HEK293 (cell line): ENCODE measurements at regions not wholly inside any gene's neighbourhood (a gene's known extent, or its start where the extent isn't known, plus 50 kb on each side); places are given as distances from the start of the nearest gene placed in this dataset.
"Not testable (repeated sequence)": the region's sequence is repeated elsewhere in the genome, so short reads cannot be mapped to it uniquely, and the experiment has no call there.

Experiments used
- CTCF ChIA-PET: fragments of 350-600 bp; formaldehyde crosslinking; extraction: SDS; loops from one replicate; lab custom pipeline; 2021; ENCODE audit warnings: antibody characterized with exemption; lab: Yijun Ruan, JAX
- POLR2A ChIA-PET: fragments of 300-600 bp; formaldehyde crosslinking; extraction: SDS; loops from one replicate; lab custom pipeline; 2020; ENCODE audit warnings: antibody characterized with exemption, inconsistent platforms; lab: Yijun Ruan, JAX
- H3K27ac ChIP-seq: fragments of 200-500 bp; sonication (Bioruptor generic); 2 replicates; pipeline ENCODE4 v1.5.1; 2014; ENCODE audit warnings: low read depth, low read length, control low read depth, inconsistent platforms; ENCODE audit errors: extremely low read depth
- H3K36me3 ChIP-seq, 2 experiments: fragments of 200-500 bp in 1 of 2; sonication (Bioruptor generic) in 1 of 2; 1 replicate in 1 of 2; 2 replicates in 1 of 2; pipeline ENCODE4 v1.5.1; 2014 to 2017; ENCODE audit warnings: inconsistent platforms in 2 of 2, low read length in 2 of 2; ENCODE audit not compliant: control insufficient read depth in 2 of 2, insufficient read depth in 1 of 2
- H3K4me1 ChIP-seq: fragments of 200-500 bp; sonication (Bioruptor generic); 2 replicates; pipeline ENCODE4 v1.5.1; 2014; ENCODE audit warnings: mild to moderate bottlenecking, low read length, inconsistent platforms; ENCODE audit not compliant: control insufficient read depth, insufficient read depth
- H3K4me3 ChIP-seq: 2 replicates; pipeline ENCODE4 v1.5.1; 2011; ENCODE audit warnings: low read depth, mild to moderate bottlenecking, control low read depth, low read length, moderate library complexity
- H3K9me3 ChIP-seq: fragments of 200-500 bp; sonication (Bioruptor generic); 2 replicates; pipeline ENCODE4 v1.5.1; 2014; ENCODE audit warnings: low read depth, low read length, inconsistent platforms; ENCODE audit not compliant: control insufficient read depth, insufficient read depth
- GLI4 ChIP-seq: fragments of 450-650 bp; formaldehyde crosslinking; IDR thresholded peaks from 2 replicates; pipeline ENCODE4 v1.5.1; 2016; ENCODE audit warnings: missing biosample characterization, missing genetic modification characterization
- PATZ1 ChIP-seq: fragments of 450-650 bp; formaldehyde crosslinking; IDR thresholded peaks from 2 replicates; pipeline ENCODE4 v1.5.1; 2016; ENCODE audit warnings: missing biosample characterization, missing genetic modification characterization
- ZFP69B ChIP-seq: fragments of 450-650 bp; formaldehyde crosslinking; IDR thresholded peaks from 2 replicates; pipeline ENCODE4 v1.5.1; 2016; ENCODE audit warnings: missing biosample characterization, missing genetic modification characterization
- ZNF114 ChIP-seq: fragments of 450-650 bp; formaldehyde crosslinking; IDR thresholded peaks from 2 replicates; pipeline ENCODE4 v1.5.0; 2017; ENCODE audit warnings: missing biosample characterization, missing genetic modification characterization
- ZNF133 ChIP-seq: fragments of 450-650 bp; formaldehyde crosslinking; IDR thresholded peaks from 2 replicates; pipeline ENCODE4 v1.5.1; 2016; ENCODE audit warnings: missing biosample characterization, missing genetic modification characterization
- ZNF169 ChIP-seq: fragments of 450-650 bp; formaldehyde crosslinking; IDR thresholded peaks from 2 replicates; pipeline ENCODE4 v1.5.1; 2016; ENCODE audit warnings: missing biosample characterization, missing genetic modification characterization
- ZNF175 ChIP-seq: fragments of 450-650 bp; formaldehyde crosslinking; IDR thresholded peaks from 2 replicates; pipeline ENCODE4 v1.5.1; 2016; ENCODE audit warnings: missing biosample characterization, missing genetic modification characterization
- ZNF394 ChIP-seq: fragments of 450-650 bp; formaldehyde crosslinking; IDR thresholded peaks from 2 replicates; pipeline ENCODE4 v1.5.1; 2016; ENCODE audit warnings: missing biosample characterization, missing genetic modification characterization, mild to moderate bottlenecking, moderate library complexity, borderline replicate concordance
- ZNF513 ChIP-seq: fragments of 450-650 bp; IDR thresholded peaks from 2 replicates; pipeline ENCODE4 v1.5.1; 2018; ENCODE audit warnings: missing biosample characterization, missing genetic modification characterization
- ZNF560 ChIP-seq: fragments of 450-650 bp; formaldehyde crosslinking; IDR thresholded peaks from 2 replicates; pipeline ENCODE4 v1.5.1; 2017; ENCODE audit warnings: missing biosample characterization, missing genetic modification characterization, borderline replicate concordance
- ZNF561 ChIP-seq: fragments of 450-650 bp; IDR thresholded peaks from 2 replicates; pipeline ENCODE4 v1.5.1; 2018; ENCODE audit warnings: missing biosample characterization, missing genetic modification characterization, borderline replicate concordance
- ZNF610 ChIP-seq: fragments of 450-650 bp; formaldehyde crosslinking; IDR thresholded peaks from 2 replicates; pipeline ENCODE4 v1.5.1; 2016; ENCODE audit warnings: missing biosample characterization, missing genetic modification characterization, borderline replicate concordance
- ZNF623 ChIP-seq: fragments of 450-650 bp; formaldehyde crosslinking; IDR thresholded peaks from 2 replicates; pipeline ENCODE4 v1.5.1; 2016; ENCODE audit warnings: missing biosample characterization, missing genetic modification characterization
- ZNF692 ChIP-seq: fragments of 450-650 bp; formaldehyde crosslinking; IDR thresholded peaks from 2 replicates; pipeline ENCODE4 v1.5.1; 2016; ENCODE audit warnings: missing biosample characterization, missing genetic modification characterization
- ZNF791 ChIP-seq: fragments of 450-650 bp; formaldehyde crosslinking; IDR thresholded peaks from 2 replicates; pipeline ENCODE4 v1.5.1; 2016; ENCODE audit warnings: missing biosample characterization, missing genetic modification characterization
- ZSCAN18 ChIP-seq: fragments of 450-650 bp; formaldehyde crosslinking; IDR thresholded peaks from 2 replicates; pipeline ENCODE4 v1.5.1; 2016; ENCODE audit warnings: missing biosample characterization, missing genetic modification characterization
- TF ChIP-seq, protein P1 (sequence below): fragments of 450-650 bp; formaldehyde crosslinking; IDR thresholded peaks from 2 replicates; pipeline ENCODE4 v1.5.1; 2016; ENCODE audit warnings: missing biosample characterization, missing genetic modification characterization
- TF ChIP-seq, protein P2 (sequence below): fragments of 450-650 bp; formaldehyde crosslinking; IDR thresholded peaks from 2 replicates; pipeline ENCODE4 v1.5.1; 2016; ENCODE audit warnings: missing biosample characterization, missing genetic modification characterization

DNA sequence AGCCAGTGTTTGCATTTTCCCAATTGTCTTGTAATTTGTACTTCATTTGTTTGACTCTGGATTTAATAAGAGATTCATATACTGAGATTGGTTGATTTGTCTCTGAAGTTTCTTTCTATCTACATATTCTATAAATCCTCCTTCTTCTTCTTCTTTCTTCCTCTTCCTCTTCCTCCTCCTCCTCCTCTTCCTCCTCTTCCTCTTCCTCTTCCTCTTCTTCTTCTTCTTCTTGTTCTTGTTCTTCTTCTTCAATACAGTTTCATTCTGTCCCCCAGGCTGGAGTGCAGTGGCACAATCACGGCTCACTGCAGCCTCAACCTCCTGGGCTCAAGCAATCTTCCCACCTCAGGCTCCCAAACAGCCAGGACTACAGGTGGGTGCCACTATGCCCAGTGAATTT, 249.9 kb upstream of the RAB4A start:
- H3K36me3 ChIP-seq, H3K9me3 ChIP-seq, H3K4me1 ChIP-seq, H3K4me3 ChIP-seq, H3K27ac ChIP-seq, POLR2A ChIA-PET: not testable (repeated sequence)
- CTCF ChIA-PET: interaction anchor here (1.2 kb wide), 1 partner anchor 74 kb away, joined by 3 read pairs; no protein-coding TSS in a partner anchor
- peak; percentile 98 for TF ChIP-seq ZNF513

DNA sequence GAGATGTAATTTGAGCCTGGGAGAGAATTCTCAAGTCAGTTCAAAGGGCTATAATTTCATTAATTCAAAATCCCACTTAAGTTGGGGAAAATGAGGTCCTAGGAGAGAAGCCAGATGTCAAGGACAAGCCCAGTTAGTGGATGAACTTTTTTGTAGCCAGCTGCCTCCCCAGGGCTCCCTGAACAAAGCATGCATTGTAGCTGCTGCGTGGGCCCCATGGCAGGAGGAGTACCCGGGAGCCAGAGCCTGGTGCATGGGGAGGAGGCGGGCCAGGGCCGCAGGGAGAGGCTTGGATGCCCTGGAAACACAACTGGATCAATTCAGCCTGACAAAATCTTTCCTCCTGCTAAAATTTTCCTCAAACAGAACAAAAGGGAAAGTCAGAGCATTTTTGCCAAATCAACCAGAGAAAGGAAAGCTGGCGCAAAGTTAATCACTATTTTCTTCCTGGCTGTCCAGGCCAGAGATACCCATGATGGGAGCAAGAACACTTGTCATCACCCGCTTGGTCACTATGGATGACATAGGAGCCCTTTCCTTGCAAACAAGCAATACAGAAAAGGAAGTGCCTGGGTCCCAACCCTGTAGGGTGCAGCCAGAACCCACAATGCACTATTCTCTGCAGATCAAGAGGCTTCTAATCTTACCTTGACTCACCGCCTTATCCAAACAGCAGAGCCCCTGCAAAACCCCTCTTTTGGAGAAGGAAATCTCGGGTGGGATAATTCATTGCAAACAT, 248.1 kb upstream of the RAB4A start:
- H3K27ac ChIP-seq: no peak overlapping the region
- H3K4me1 ChIP-seq: no peaks in the 10 kb centered on the region
- ChIA-PET POLR2A (no interaction called here), CTCF (no interaction called here)
- TF ChIP-seq ZFP69B (tag by site-specific recombination) (0 out of 2 replicates have a peak, but pooled peaks have one; percentile 60), ZSCAN18 (tag by site-specific recombination) (no peak), ZNF692 (tag by site-specific recombination) (peak; percentile 77)
- H3K4me3 ChIP-seq: no peak overlapping the region
- H3K36me3 ChIP-seq: no peaks in the 10 kb centered on the region
- no peaks in the 10 kb centered on the region for H3K9me3 ChIP-seq

DNA sequence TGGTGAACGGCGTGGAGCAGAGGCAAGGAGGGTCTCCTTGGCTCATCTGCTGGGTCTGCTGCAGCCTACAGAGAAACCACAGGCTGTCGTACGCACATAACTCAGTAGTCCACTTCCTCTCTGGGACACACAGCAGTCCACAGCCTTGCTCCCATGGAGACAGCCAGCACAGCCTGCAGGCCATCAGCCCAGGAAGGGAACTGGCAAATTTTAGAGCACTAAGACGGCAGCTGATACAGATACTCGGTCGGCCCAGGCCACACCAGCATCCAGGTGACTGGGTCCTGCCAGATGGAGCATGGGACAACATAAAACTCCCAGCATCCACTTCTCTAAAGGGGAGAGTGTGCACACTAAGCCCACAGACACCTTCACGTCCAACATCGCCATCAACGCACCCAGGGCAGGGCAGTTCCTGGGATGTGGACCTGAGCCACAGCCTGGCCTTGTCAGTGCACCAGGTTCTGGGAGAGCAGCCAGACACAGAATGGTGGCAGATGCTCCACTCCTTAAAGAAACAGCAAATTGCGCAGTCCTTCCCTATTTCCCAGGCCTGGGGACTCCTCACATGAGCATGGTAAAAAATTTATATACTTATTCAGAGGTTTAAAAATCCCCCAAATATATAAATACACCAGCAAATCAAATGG, 247.1 kb upstream of the RAB4A start:
- no peaks in the 10 kb centered on the region for H3K36me3 ChIP-seq
- H3K9me3 ChIP-seq: no peaks in the 10 kb centered on the region
- H3K4me3 ChIP-seq: no peak overlapping the region
- ChIA-PET CTCF (interaction anchor here (0.7 to 1.7 kb wide), 3 partner anchors 10 to 121 kb away, joined by 3 to 5 read pairs (median 5); no protein-coding TSS in a partner anchor), POLR2A (no interaction called here)
- H3K4me1 ChIP-seq: no peaks in the 10 kb centered on the region
- no peak overlapping the region for H3K27ac ChIP-seq
- no peak for TF ChIP-seq ZNF610 (tag by site-specific recombination)
- TF ChIP-seq GLI4: no peak
- no peak for TF ChIP-seq ZNF133 (tag by site-specific recombination)
- no peak for TF ChIP-seq ZNF560 (tag by site-specific recombination)
- TF ChIP-seq, protein P1, sequence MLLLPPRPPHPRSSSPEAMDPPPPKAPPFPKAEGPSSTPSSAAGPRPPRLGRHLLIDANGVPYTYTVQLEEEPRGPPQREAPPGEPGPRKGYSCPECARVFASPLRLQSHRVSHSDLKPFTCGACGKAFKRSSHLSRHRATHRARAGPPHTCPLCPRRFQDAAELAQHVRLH: no peak
- no peak for TF ChIP-seq ZNF175 (tag by site-specific recombination)
- TF ChIP-seq ZNF623 (tag by site-specific recombination): no peak
- no peak for TF ChIP-seq ZNF791 (tag by site-specific recombination)
- TF ChIP-seq, protein P2, sequence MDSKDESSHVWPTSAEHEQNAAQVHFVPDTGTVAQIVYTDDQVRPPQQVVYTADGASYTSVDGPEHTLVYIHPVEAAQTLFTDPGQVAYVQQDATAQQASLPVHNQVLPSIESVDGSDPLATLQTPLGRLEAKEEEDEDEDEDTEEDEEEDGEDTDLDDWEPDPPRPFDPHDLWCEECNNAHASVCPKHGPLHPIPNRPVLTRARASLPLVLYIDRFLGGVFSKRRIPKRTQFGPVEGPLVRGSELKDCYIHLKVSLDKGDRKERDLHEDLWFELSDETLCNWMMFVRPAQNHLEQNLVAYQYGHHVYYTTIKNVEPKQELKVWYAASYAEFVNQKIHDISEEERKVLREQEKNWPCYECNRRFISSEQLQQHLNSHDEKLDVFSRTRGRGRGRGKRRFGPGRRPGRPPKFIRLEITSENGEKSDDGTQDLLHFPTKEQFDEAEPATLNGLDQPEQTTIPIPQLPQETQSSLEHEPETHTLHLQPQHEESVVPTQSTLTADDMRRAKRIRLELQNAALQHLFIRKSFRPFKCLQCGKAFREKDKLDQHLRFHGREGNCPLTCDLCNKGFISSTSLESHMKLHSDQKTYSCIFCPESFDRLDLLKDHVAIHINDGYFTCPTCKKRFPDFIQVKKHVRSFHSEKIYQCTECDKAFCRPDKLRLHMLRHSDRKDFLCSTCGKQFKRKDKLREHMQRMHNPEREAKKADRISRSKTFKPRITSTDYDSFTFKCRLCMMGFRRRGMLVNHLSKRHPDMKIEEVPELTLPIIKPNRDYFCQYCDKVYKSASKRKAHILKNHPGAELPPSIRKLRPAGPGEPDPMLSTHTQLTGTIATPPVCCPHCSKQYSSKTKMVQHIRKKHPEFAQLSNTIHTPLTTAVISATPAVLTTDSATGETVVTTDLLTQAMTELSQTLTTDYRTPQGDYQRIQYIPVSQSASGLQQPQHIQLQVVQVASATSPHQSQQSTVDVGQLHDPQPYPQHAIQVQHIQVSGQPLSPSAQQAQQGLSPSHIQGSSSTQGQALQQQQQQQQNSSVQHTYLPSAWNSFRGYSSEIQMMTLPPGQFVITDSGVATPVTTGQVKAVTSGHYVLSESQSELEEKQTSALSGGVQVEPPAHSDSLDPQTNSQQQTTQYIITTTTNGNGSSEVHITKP: no peak
- no peak for TF ChIP-seq PATZ1 (tag by site-specific recombination)
- no peak for TF ChIP-seq ZNF394 (tag by site-specific recombination)
- no peak for TF ChIP-seq ZNF169
- no peak for TF ChIP-seq ZNF561 (tag by site-specific recombination)
- no peak for TF ChIP-seq ZNF114
